Aorta (tissue), 5 donors: ENCODE measurements at regions not wholly inside any gene's neighbourhood (a gene's known extent, or its start where the extent isn't known, plus 50 kb on each side); places are given as distances from the start of the nearest gene placed in this dataset.

ENCODE experiments used
- ATAC-seq: fragments of 200-7000 bp; cut with Tn5 transposase; one replicate; pipeline ENCODE4 v1.9.1; 2022; ENCODE audit warnings: moderate library complexity; ENCODE audit not compliant: low FRiP score
- DNase-seq, 2 donors: peaks; one replicate each; pipeline ENCODE4 v3.0.0-alpha.2; 2020
- H3K27ac ChIP-seq, 2 donors: one replicate each; pipeline ENCODE4 v1.5.1; 2013; ENCODE audit warnings: low read length in 2 of 2, mild to moderate bottlenecking in 2 of 2, moderate library complexity in 2 of 2, control low read depth in 1 of 2, inconsistent platforms in 1 of 2, low read depth in 1 of 2
- H3K27me3 ChIP-seq, 2 donors: one replicate each; pipeline ENCODE4 v1.6.1; 2013; ENCODE audit warnings: control low read depth in 1 of 2, low read length in 1 of 2, mild to moderate bottlenecking in 1 of 2, moderate library complexity in 1 of 2; ENCODE audit not compliant: insufficient read depth in 2 of 2, control insufficient read depth in 1 of 2
- H3K36me3 ChIP-seq, 2 donors: one replicate each; pipeline ENCODE4 v1.6.1; 2013; ENCODE audit warnings: control low read depth in 1 of 2, low read length in 1 of 2, mild to moderate bottlenecking in 1 of 2; ENCODE audit not compliant: insufficient read depth in 2 of 2, control insufficient read depth in 1 of 2
- H3K4me1 ChIP-seq, 2 donors: one replicate each; pipeline ENCODE4 v1.6.1; 2013; ENCODE audit warnings: low read length in 2 of 2, control low read depth in 1 of 2, mild to moderate bottlenecking in 1 of 2, moderate library complexity in 1 of 2; ENCODE audit not compliant: insufficient read depth in 2 of 2, control insufficient read depth in 1 of 2
- H3K4me3 ChIP-seq, 2 donors: one replicate each; pipeline ENCODE4 v1.5.1; 2013; ENCODE audit warnings: low read length in 2 of 2, control low read depth in 1 of 2, mild to moderate bottlenecking in 1 of 2
- H3K9me3 ChIP-seq: one replicate; pipeline ENCODE4 v1.6.1; 2013; ENCODE audit warnings: mild to moderate bottlenecking, low read length; ENCODE audit not compliant: control insufficient read depth
- WGBS, 2 donors: extraction: QIAGEN DNeasy Blood & Tissue Kit; methylation state at CpG; one replicate each; pipeline ENCODE4 v1.1.7; 2013; 5-methylcytosine and 5-hydroxymethylcytosine counted together
- intact Hi-C, 2 donors: fragments of 100-400 bp; cut with DNase I; formaldehyde crosslinking; loops; one replicate each; pipeline versions ENCODE4 v1.14.2 to v1.15.0; 2022
- donor health status: healthy with polysubstance abuse.
- donor health status: Bipolar disorder and iron deficiency.
- donor health status: DM: no; HTN: no; CAD: no.
- donor health status: DM: no; HTN: no; CAD: no.
- donor health status: DM: yes; HTN: yes; CAD: no.

GRCh38 chr6:34630040-34630439, 66.5 kb downstream of the ILRUN start:
- H3K4me3 ChIP-seq, result no peak overlapping the region
- ATAC-seq, result no peak
- no peaks in the 10 kb centered on the region for H3K27me3 ChIP-seq
- no peaks in the 10 kb centered on the region for H3K36me3 ChIP-seq
- intact Hi-C loops, result no loop called here
- no peak for DNase-seq
- 71% methylated on average over 6 of the region's 6 CpGs for whole genome bisulfite sequencing, 2 donors
- H3K9me3 ChIP-seq, result no peaks in the 10 kb centered on the region
- no peaks in the 10 kb centered on the region for H3K4me1 ChIP-seq
- no peak overlapping the region for H3K27ac ChIP-seq

GRCh38 chr6:34627296-34627695, 69.3 kb downstream of the ILRUN start:
- ATAC-seq, result no peak
- WGBS, 2 donors, result 90 to 95% methylated on average over 3 of the region's 3 CpGs
- no peak overlapping the region for H3K27ac ChIP-seq
- H3K4me1 ChIP-seq, result no peaks in the 10 kb centered on the region
- H3K27me3 ChIP-seq, result no peaks in the 10 kb centered on the region
- intact Hi-C loops, result no loop called here
- no peaks in the 10 kb centered on the region for H3K36me3 ChIP-seq
- DNase-seq, result no peak
- H3K9me3 ChIP-seq, result no peaks in the 10 kb centered on the region
- H3K4me3 ChIP-seq, result no peak overlapping the region

DNA sequence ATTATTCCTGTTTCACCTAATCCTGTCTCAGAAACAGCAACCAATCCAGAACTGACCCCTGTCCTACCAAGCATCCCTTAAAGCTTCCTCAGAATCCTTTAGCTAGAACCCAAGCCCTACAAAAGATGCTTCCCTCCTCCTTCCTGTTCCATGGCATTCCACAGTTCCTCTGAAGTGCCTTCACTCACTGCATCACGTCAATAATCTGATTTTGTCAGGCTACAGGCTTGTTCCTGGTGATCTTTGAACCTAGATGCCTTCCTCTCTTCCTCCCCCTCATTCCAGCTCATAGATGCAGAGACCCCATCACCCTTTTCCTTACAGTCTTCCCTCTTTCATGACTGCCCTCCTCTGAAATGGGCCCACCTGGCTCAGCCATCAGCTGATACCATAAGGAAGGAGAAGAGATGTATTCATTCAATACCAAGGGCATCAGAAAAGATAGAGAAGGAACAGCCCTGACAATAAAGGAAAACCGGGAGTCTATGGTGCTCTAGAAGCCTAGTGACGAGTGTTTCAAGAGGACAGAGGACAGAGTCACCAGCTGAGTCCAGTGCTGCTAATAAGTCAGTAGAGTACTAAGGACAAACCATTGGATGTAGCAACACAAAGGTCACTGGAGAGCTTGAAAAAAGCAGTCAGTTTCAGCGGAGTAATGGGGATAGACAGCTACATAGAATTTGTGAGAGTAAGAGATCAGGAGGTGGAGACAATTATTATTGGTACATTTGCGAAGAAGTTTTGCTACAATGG, 62.5 kb upstream of the SPDEF start:
- DNase-seq (no peak), ATAC-seq (no peak)
- Histone ChIP-seq H3K27ac (no peak overlapping the region), H3K27me3 (no peaks in the 10 kb centered on the region), H3K9me3 (no peaks in the 10 kb centered on the region), H3K4me1 (no peaks in the 10 kb centered on the region), H3K36me3 (peaks cover 0 to 3% of the 10 kb centered on the region in 2 donors), H3K4me3 (no peak overlapping the region)
- intact Hi-C loops, result no loop called here
- WGBS, 2 donors, result 91 to 93% methylated on average over 5 of the region's 5 CpGs

DNA sequence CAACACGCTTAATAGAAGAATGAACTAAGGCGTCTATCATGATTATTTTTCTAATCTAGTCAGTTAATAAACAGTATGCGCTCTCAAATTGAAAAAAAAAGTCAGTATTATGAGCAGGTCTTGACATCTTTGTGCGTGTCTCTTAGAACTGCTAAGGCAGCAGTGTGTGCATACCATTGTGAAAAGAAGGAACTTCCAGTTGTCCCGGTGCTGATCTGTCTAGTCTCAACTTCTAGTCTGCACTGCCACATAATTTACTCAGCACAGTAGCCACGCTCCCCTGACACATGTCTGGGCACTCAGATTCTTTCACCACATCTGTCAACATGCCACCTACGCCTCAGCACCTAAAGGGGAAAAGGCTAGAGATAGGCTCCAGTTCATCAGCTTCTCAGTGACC, 61.1 kb upstream of the SPDEF start:
- H3K4me3 ChIP-seq, result no peak overlapping the region
- H3K36me3 ChIP-seq, result peaks cover 0 to 3% of the 10 kb centered on the region in 2 donors
- H3K27me3 ChIP-seq, result no peaks in the 10 kb centered on the region
- ATAC-seq (no peak), DNase-seq (no peak)
- intact Hi-C loops, result no loop called here
- 92% methylated on average over 7 of the region's 7 CpGs for WGBS, 2 donors
- no peaks in the 10 kb centered on the region for H3K4me1 ChIP-seq
- H3K27ac ChIP-seq, result no peak overlapping the region
- H3K9me3 ChIP-seq, result no peaks in the 10 kb centered on the region

- no peaks in the 10 kb centered on the region for H3K9me3 ChIP-seq
- intact Hi-C loops, result no loop called here
- H3K27ac ChIP-seq, result no peak overlapping the region
- ATAC-seq, result no peak
- peaks cover 0 to 3% of the 10 kb centered on the region in 2 donors for H3K36me3 ChIP-seq
- no peak overlapping the region for H3K4me3 ChIP-seq
- no peak for DNase-seq
- WGBS, 2 donors, result 93 to 100% methylated on average over 1 of the region's 1 CpG
- no peaks in the 10 kb centered on the region for H3K4me1 ChIP-seq
- no peaks in the 10 kb centered on the region for H3K27me3 ChIP-seq
Measured at GRCh38 chr6:34616227-34616585, 60.1 kb upstream of the SPDEF start.

DNA sequence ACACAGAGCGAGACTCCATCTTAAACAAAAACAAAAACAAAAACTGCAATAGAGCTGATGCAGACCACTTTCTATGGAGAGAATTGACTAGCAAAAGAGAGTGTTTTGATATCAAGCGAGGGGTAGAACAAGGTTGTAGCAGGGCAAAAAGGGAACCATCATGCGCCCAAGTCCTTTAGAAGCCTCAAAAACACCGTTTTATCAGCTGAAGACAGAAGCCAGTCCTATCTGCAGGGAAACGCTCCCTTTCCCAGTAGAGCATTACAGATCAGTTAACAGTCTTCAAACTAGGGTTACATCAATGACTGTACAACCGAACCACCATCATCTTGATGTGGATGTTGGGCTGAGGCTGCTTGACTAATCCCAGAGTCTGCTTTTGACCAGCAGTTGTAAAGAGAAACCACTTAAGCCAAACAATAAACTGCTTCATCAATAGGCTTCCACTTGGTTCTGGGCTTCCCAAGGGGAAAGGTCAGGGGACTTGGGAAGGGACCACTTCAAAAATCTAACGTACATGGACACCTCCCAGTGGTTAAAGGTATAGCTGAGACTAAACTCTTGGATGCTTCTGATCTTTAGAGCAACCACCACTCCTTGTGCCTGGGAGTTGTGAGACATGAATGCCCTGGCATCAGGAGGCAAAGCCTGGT, 59.6 kb upstream of the SPDEF start:
- Histone ChIP-seq H3K4me3 (no peak overlapping the region), H3K9me3 (no peaks in the 10 kb centered on the region), H3K36me3 (peaks cover 0 to 3% of the 10 kb centered on the region in 2 donors), H3K27ac (no peak overlapping the region), H3K4me1 (peaks cover 0 to 2% of the 10 kb centered on the region in 2 donors), H3K27me3 (no peaks in the 10 kb centered on the region)
- no peak for DNase-seq
- ATAC-seq, result no peak
- WGBS, 2 donors, result 92 to 93% methylated on average over 7 of the region's 7 CpGs
- intact Hi-C loops, result no loop called here

DNA sequence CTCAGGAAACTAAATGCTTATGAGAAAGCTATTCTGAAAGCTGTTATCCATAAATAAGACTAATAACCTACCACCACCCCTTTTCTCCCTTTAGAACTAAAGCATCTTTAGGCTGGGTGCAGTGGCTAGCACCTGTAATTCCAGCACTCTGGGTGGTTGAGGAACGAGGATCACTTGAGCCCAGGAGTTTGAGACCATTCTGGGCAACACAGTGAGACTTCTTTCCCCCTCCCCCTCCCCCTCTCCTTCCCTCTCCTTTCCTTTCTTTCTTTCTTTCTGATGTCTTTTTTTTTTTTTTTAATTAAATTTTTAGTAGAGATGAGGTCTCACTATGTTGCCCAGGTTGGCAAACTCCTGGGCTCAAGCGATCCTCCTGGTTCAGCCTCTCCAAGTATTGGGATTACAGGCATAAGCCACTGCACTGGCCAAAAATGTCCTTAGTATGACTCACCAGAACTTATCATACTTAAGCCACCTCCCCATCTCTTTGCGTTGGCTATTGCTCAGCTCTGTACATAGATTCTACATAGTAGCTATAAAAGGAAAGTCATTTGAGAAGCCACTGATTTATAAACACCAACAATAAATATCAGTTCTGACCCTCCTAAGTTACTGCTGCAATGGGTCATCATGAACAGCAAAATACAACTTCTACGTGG, 54.8 kb upstream of the SPDEF start:
- H3K4me1 ChIP-seq, result peaks cover 0 to 3% of the 10 kb centered on the region in 2 donors
- no peak for ATAC-seq
- DNase-seq, result no peak
- intact Hi-C loops, result loop anchor here in 1 of 2 donors (5.0 kb wide), 1 partner anchor 86 kb away; the partner anchor contains the start of gene ILRUN
- H3K27ac ChIP-seq, result no peak overlapping the region
- H3K36me3 ChIP-seq, result peaks cover 0 to 3% of the 10 kb centered on the region in 2 donors
- no peaks in the 10 kb centered on the region for H3K27me3 ChIP-seq
- 29 to 32% methylated on average over 4 of the region's 4 CpGs for WGBS, 2 donors
- H3K4me3 ChIP-seq, result no peak overlapping the region
- H3K9me3 ChIP-seq, result no peaks in the 10 kb centered on the region

DNA sequence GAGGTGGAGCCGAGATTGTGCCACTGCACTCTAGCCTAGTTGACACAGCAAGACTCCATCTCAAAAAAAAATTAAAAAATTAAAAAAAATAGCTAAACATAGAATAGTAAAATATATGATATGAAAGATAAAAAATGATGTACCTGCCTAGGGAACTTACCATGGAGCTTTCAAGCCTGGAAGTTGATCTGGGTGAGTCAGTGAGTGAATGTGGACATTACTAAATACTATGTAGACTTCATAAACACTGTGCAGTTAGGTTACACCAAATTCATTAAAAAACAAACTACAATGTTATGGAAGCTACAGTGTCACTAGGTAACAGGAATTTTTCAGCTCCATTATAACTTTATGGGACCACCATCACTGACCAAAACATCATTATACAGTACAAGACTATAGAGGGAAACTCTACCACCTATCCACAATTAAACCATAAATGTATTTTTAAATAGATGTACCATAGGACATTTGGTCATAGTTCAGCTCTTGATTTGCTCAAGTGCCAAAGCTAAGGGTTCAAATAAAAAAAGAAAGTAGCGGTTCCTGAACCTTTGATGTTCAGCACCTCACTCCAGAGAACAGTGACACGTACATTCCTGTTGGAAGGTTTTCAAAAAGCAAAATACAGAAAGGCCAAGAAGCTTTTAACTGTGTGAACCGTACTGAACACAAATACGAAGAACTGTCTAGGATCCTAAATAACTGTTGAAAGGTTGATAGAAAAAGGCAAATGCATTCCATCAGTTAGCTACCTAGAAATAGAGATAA, 52.4 kb upstream of the SPDEF start:
- Histone ChIP-seq H3K36me3 (peaks cover 0 to 5% of the 10 kb centered on the region in 2 donors), H3K27ac (no peak overlapping the region), H3K27me3 (no peaks in the 10 kb centered on the region), H3K4me3 (no peak overlapping the region), H3K9me3 (no peaks in the 10 kb centered on the region), H3K4me1 (peaks cover 0 to 3% of the 10 kb centered on the region in 2 donors)
- 71 to 73% methylated on average over 5 of the region's 5 CpGs for WGBS, 2 donors
- intact Hi-C loops, result loop anchor here (1.0 to 10.0 kb wide), 6 partner anchors 76 to 444 kb away; partner anchors contain the start of gene RPS10 (in 1 of the 2)
- no peak for ATAC-seq
- no peak for DNase-seq
